Panc1 (cell line): ENCODE measurements at regions not wholly inside any gene's neighbourhood (a gene's known extent, or its start where the extent isn't known, plus 50 kb on each side); places are given as distances from the start of the nearest gene placed in this dataset.

Experiments used
- ATAC-seq: fragments of 200-7000 bp; cut with Tn5 transposase; 2 replicates; pipeline ENCODE4 v1.9.1; 2020; ENCODE audit warnings: mild to moderate bottlenecking, moderate library complexity
- BruUV-seq: library from RNA; stranded (reverse); fragments of 400-500 nt; replicated peaks from 2 replicates; lab custom pipeline; 2021; lab: Mats Ljungman, UMichigan
- CTCF ChIA-PET: fragments of 300-600 bp; sonication (Branson Sonifier 250); formaldehyde crosslinking; loops from one replicate; lab custom pipeline; 2022; ENCODE audit warnings: antibody characterized with exemption; lab: Charles Lee
- POLR2A ChIA-PET: fragments of 300-600 bp; sonication (Branson Sonifier 250); formaldehyde crosslinking; loops from one replicate; lab custom pipeline; 2022; ENCODE audit warnings: antibody characterized with exemption; lab: Charles Lee
- DNase-seq: peaks from one replicate; pipeline ENCODE4 v3.0.0-alpha.2; 2010; ENCODE audit warnings: low read depth, low spot score
- H3K27ac ChIP-seq: 2 replicates; pipeline ENCODE4 v1.5.1; 2011; ENCODE audit warnings: mild to moderate bottlenecking, low read length, inconsistent platforms
- H3K27me3 ChIP-seq: fragments of 200-500 bp; sonication (Bioruptor generic); 2 replicates; pipeline ENCODE4 v1.6.0; 2014; ENCODE audit warnings: low read length, inconsistent platforms; ENCODE audit not compliant: control insufficient read depth, insufficient read depth
- H3K36me3 ChIP-seq: fragments of 200-500 bp; sonication (Bioruptor generic); 2 replicates; pipeline ENCODE4 v1.5.1; 2014; ENCODE audit warnings: inconsistent platforms, mild to moderate bottlenecking, low read length, moderate library complexity; ENCODE audit not compliant: control insufficient read depth, insufficient read depth
- H3K4me1 ChIP-seq: 2 replicates; pipeline ENCODE4 v1.5.1; 2011; ENCODE audit warnings: inconsistent platforms, mild to moderate bottlenecking, low read length, moderate library complexity; ENCODE audit not compliant: control insufficient read depth, insufficient read depth
- H3K4me3 ChIP-seq, 2 experiments: 2 replicates each; pipeline ENCODE4 v1.5.1; 2011 to 2012; ENCODE audit warnings: low read depth in 2 of 2, low read length in 2 of 2, mild to moderate bottlenecking in 2 of 2, inconsistent platforms in 1 of 2, moderate library complexity in 1 of 2
- H3K9me3 ChIP-seq: fragments of 200-500 bp; sonication (Bioruptor generic); 2 replicates; pipeline ENCODE4 v1.5.1; 2014; ENCODE audit warnings: low read depth, mild to moderate bottlenecking, inconsistent platforms, low read length, moderate library complexity; ENCODE audit not compliant: control insufficient read depth, insufficient read depth
- POLR2AphosphoS5 ChIP-seq: IDR thresholded peaks from 2 replicates; pipeline ENCODE4 v1.6.1; 2012; ENCODE audit warnings: mild to moderate bottlenecking, low read depth, low read length, moderate library complexity
- SIN3A ChIP-seq: IDR thresholded peaks from 2 replicates; pipeline ENCODE4 v1.6.1; 2012; ENCODE audit warnings: low read depth, mild to moderate bottlenecking, low read length, moderate library complexity, borderline replicate concordance; ENCODE audit not compliant: insufficient read depth
- TCF7L2 ChIP-seq: IDR thresholded peaks from 2 replicates; pipeline ENCODE4 v1.6.1; 2011; ENCODE audit warnings: mild to moderate bottlenecking, low read depth, low read length, inconsistent platforms
- in situ Hi-C: cut with HindIII; loops from 2 replicates; pipeline ENCODE4 v1.10.0; 2016; ENCODE audit warnings: low sequenced_read_pairs, low pct_unique_long_range_greater_than_20kb
- intact Hi-C: fragments of 100-400 bp; cut with micrococcal nuclease; formaldehyde crosslinking; loops from one replicate; pipeline ENCODE4 v1.10.0; 2022; ENCODE audit not compliant: unreplicated experiment
- TF ChIP-seq, protein P1 (sequence below): fragments of 450-650 bp; IDR thresholded peaks from 2 replicates; pipeline ENCODE4 v1.5.1; 2017; ENCODE audit warnings: mild to moderate bottlenecking
- TF ChIP-seq, protein P2 (sequence below), 2 experiments: IDR thresholded peaks; 2 replicates each; pipeline ENCODE4 v1.6.1; 2011 to 2012; ENCODE audit warnings: low read depth in 2 of 2, control low read depth in 1 of 2, low read length in 1 of 2, mild to moderate bottlenecking in 1 of 2, moderate library complexity in 1 of 2; ENCODE audit not compliant: insufficient read depth in 1 of 2

DNA sequence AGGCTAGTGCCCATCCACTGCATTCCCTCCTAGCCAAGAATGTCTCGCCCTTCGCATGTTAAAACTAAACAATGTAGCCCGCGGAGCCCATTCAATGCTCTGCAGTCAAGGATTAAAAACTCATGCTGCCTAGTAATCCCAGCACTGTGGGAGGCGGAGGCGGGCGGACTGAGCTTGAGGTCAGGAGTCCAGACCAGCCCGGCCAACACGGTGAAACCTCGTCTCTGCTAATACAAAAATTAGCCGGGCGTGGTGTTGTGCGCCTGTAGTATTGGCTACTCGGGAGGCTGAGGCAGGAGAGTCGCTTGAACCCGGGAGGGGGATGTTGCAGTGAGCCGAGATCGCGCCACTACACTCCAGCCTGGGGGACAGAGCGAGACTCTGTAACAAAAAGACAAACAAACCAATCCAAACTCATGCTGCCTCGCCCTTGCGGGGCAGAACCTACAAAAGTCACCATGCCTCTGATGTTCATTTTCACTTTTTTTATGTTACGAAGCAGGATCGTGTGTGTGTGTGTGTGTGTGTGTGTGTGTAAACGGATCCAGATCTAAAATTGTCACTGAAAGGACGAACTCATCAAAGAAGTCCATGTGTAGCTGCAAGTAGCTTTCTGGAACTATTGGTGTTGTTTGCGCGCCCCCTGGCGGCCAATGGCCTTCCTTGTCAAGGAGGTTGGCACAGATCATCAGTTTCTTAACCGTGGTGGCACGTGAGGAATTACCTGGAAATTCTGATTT is 54.8 kb upstream of the SPESP1 start:
- in situ Hi-C loops: no loop called here
- no TSS peak for BruUV-seq
- TF ChIP-seq, protein P1, sequence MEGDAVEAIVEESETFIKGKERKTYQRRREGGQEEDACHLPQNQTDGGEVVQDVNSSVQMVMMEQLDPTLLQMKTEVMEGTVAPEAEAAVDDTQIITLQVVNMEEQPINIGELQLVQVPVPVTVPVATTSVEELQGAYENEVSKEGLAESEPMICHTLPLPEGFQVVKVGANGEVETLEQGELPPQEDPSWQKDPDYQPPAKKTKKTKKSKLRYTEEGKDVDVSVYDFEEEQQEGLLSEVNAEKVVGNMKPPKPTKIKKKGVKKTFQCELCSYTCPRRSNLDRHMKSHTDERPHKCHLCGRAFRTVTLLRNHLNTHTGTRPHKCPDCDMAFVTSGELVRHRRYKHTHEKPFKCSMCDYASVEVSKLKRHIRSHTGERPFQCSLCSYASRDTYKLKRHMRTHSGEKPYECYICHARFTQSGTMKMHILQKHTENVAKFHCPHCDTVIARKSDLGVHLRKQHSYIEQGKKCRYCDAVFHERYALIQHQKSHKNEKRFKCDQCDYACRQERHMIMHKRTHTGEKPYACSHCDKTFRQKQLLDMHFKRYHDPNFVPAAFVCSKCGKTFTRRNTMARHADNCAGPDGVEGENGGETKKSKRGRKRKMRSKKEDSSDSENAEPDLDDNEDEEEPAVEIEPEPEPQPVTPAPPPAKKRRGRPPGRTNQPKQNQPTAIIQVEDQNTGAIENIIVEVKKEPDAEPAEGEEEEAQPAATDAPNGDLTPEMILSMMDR: peak; percentile 90
- TF ChIP-seq, protein P2, sequence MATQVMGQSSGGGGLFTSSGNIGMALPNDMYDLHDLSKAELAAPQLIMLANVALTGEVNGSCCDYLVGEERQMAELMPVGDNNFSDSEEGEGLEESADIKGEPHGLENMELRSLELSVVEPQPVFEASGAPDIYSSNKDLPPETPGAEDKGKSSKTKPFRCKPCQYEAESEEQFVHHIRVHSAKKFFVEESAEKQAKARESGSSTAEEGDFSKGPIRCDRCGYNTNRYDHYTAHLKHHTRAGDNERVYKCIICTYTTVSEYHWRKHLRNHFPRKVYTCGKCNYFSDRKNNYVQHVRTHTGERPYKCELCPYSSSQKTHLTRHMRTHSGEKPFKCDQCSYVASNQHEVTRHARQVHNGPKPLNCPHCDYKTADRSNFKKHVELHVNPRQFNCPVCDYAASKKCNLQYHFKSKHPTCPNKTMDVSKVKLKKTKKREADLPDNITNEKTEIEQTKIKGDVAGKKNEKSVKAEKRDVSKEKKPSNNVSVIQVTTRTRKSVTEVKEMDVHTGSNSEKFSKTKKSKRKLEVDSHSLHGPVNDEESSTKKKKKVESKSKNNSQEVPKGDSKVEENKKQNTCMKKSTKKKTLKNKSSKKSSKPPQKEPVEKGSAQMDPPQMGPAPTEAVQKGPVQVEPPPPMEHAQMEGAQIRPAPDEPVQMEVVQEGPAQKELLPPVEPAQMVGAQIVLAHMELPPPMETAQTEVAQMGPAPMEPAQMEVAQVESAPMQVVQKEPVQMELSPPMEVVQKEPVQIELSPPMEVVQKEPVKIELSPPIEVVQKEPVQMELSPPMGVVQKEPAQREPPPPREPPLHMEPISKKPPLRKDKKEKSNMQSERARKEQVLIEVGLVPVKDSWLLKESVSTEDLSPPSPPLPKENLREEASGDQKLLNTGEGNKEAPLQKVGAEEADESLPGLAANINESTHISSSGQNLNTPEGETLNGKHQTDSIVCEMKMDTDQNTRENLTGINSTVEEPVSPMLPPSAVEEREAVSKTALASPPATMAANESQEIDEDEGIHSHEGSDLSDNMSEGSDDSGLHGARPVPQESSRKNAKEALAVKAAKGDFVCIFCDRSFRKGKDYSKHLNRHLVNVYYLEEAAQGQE (IDR thresholded peaks at IDR 0.05; ENCODE audit: insufficient read depth in 1 of 2, low read depth in 2 of 2, low read length in 1 of 2): no peak
- no peak for TF ChIP-seq TCF7L2
- Histone ChIP-seq H3K27me3 (peaks cover 2% of the 10 kb centered on the region; the same call in 1 of the 2 replicates), H3K9me3 (no peaks in the 10 kb centered on the region), H3K27ac (no peak overlapping the region), H3K4me1 (no peaks in the 10 kb centered on the region), H3K4me3 (peak overlapping the region; percentile 16 to 52), H3K36me3 (no peaks in the 10 kb centered on the region)
- DNase-seq (peak; percentile 75), ATAC-seq (peak; percentile 97)
- ChIA-PET POLR2A (no interaction called here), CTCF (interaction anchor here (0.6 to 2.3 kb wide), 17 partner anchors 50 to 334 kb away, joined by 3 to 13 read pairs (median 3); no protein-coding TSS in a partner anchor)
- intact Hi-C loops: loop anchor here (2.0 to 5.0 kb wide), 3 partner anchors 93 to 321 kb away; no protein-coding TSS in a partner anchor

DNA sequence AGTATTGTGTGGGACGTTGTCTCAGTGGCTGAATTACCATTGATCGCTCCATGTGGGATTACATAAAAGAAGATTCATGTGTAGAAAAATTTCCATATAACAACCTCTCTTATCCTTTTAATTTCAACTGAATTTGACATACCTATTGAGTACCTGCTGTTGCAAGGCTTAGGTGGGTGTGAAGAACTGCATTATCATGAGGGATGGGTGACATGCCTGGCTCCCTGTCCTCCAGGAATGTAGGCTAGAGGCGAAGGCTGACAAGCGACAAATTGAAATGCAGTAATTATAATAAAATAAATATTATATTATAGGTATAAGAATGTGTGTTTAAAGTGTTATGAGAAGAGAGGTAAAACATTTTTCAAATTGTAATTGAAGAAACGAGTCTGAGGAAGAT is 52.7 kb upstream of the SPESP1 start:
- H3K36me3 ChIP-seq: no peaks in the 10 kb centered on the region
- no TSS peak for BruUV-seq
- no peaks in the 10 kb centered on the region for H3K9me3 ChIP-seq
- no peaks in the 10 kb centered on the region for H3K4me1 ChIP-seq
- peaks cover 2% of the 10 kb centered on the region; the same call in 1 of the 2 replicates for H3K27me3 ChIP-seq
- TF ChIP-seq, protein P1: no peak
- no peak for TF ChIP-seq TCF7L2
- no peak for TF ChIP-seq SIN3A
- no peak for TF ChIP-seq POLR2AphosphoS5
- TF ChIP-seq, protein P2 (IDR thresholded peaks at IDR 0.05; ENCODE audit: insufficient read depth in 1 of 2, low read depth in 2 of 2, low read length in 1 of 2): no peak
- no peak overlapping the region for H3K4me3 ChIP-seq
- intact Hi-C loops (loop anchor here (2.0 to 5.0 kb wide), 2 partner anchors 95 to 323 kb away; no protein-coding TSS in a partner anchor), in situ Hi-C loops (no loop called here)
- DNase-seq (no peak), ATAC-seq (no peak)
- POLR2A ChIA-PET: no interaction called here
- H3K27ac ChIP-seq: no peak overlapping the region
- CTCF ChIA-PET: no interaction called here
